ENCODE measurements at regions not wholly inside any gene's neighbourhood (a gene's known extent, or its start where the extent isn't known, plus 50 kb on each side); places are given as distances from the start of the nearest gene placed in this dataset. TPM values are rescaled to one million over a fixed set of nuclear protein-coding genes. Genes with fewer than 3 reads are reported as not detected.

- Histone ChIP-seq H3K36me3 (ENCODE audit: control insufficient read depth in 3 of 3, insufficient read depth in 3 of 3, low read length in 3 of 3) (no peaks in the 10 kb centered on the region), H3K4me3 (ENCODE audit: low read length in 3 of 3) (peak overlapping the region; percentile 35 to 67 (median 60)), H3K27ac (ENCODE audit: low read depth, low read length) (peak overlapping the region; percentile 88), H3K4me1 (ENCODE audit: control insufficient read depth in 3 of 3, insufficient read depth in 3 of 3, low read length in 3 of 3) (peaks cover 18 to 25% (median 20%) of the 10 kb centered on the region in 3 donors), H3K27me3 (ENCODE audit: control insufficient read depth in 3 of 3, insufficient read depth in 3 of 3, low read length in 3 of 3) (no peaks in the 10 kb centered on the region), H3K9ac (ENCODE audit: low read depth in 1 of 3, low read length in 3 of 3) (peak overlapping the region; percentile 57 to 63 (median 59)), H3K9me3 (ENCODE audit: control insufficient read depth in 3 of 3, low read length in 3 of 3) (no peaks in the 10 kb centered on the region)
These were observed 129.0 kb downstream of the CEP57L1 start for GRCh38 chr6:109224107-109224875.

- Histone ChIP-seq H3K4me3 (ENCODE audit: low read length in 3 of 3) (peak overlapping the region in 2 of 3 donors; percentile 17 to 30), H3K9ac (ENCODE audit: low read depth in 1 of 3, low read length in 3 of 3) (no peak overlapping the region), H3K27me3 (ENCODE audit: control insufficient read depth in 3 of 3, insufficient read depth in 3 of 3, low read length in 3 of 3) (no peaks in the 10 kb centered on the region), H3K4me1 (ENCODE audit: control insufficient read depth in 3 of 3, insufficient read depth in 3 of 3, low read length in 3 of 3) (peaks cover 18 to 25% (median 20%) of the 10 kb centered on the region in 3 donors), H3K36me3 (ENCODE audit: control insufficient read depth in 3 of 3, insufficient read depth in 3 of 3, low read length in 3 of 3) (no peaks in the 10 kb centered on the region), H3K9me3 (ENCODE audit: control insufficient read depth in 3 of 3, low read length in 3 of 3) (no peaks in the 10 kb centered on the region), H3K27ac (ENCODE audit: low read depth, low read length) (peak overlapping the region; percentile 22)
These were observed 127.5 kb downstream of the CEP57L1 start for GRCh38 chr6:109222848-109223247.

- H3K9ac ChIP-seq (ENCODE audit: low read depth in 1 of 3, low read length in 3 of 3), result no peak overlapping the region
- no peaks in the 10 kb centered on the region for H3K27me3 ChIP-seq (ENCODE audit: control insufficient read depth in 3 of 3, insufficient read depth in 3 of 3, low read length in 3 of 3)
- H3K9me3 ChIP-seq (ENCODE audit: control insufficient read depth in 3 of 3, low read length in 3 of 3), result no peaks in the 10 kb centered on the region
- no peaks in the 10 kb centered on the region for H3K36me3 ChIP-seq (ENCODE audit: control insufficient read depth in 3 of 3, insufficient read depth in 3 of 3, low read length in 3 of 3)
- peak overlapping the region in 1 of 3 donors; percentile 4 for H3K4me3 ChIP-seq (ENCODE audit: low read length in 3 of 3)
- peaks cover 18 to 25% (median 20%) of the 10 kb centered on the region in 3 donors for H3K4me1 ChIP-seq (ENCODE audit: control insufficient read depth in 3 of 3, insufficient read depth in 3 of 3, low read length in 3 of 3)
- no peak overlapping the region for H3K27ac ChIP-seq (ENCODE audit: low read depth, low read length)
These were observed 126.4 kb downstream of the CEP57L1 start for GRCh38 chr6:109221543-109222195.

Small RNAs in the stretch of these regions (small RNA-seq; reads per million reads assigned to genes)
- gene AL359711.1, result not detected
- not detected for gene RNY3P11

Measured in skeletal muscle tissue (tissue), 4 donors.